ENCODE measurements at regions not wholly inside any gene's neighbourhood (a gene's known extent, or its start where the extent isn't known, plus 50 kb on each side); places are given as distances from the start of the nearest gene placed in this dataset.

GRCh38 chr3:18648159-18648558 is 223.0 kb upstream of the SATB1 start:
- no peaks in the 10 kb centered on the region for H3K27me3 ChIP-seq (ENCODE audit: insufficient read depth, low read length)
- H2AK5ac ChIP-seq (ENCODE audit: insufficient read length, low read length) = no peak overlapping the region
- H4K8ac ChIP-seq (replicated peaks; ENCODE audit: insufficient read length, low read depth, low read length) = no peak overlapping the region
- no peak overlapping the region for H3K14ac ChIP-seq (ENCODE audit: insufficient read depth, low read length)
- no peaks in the 10 kb centered on the region for H3K27me3 Mint-ChIP-seq (ENCODE audit: low read depth)
- no peaks in the 10 kb centered on the region for H3K9me3 Mint-ChIP-seq
- no peaks in the 10 kb centered on the region; the same call in 1 of the 2 replicates for H3K4me1 ChIP-seq (ENCODE audit: insufficient read depth, low read length)
- no peaks in the 10 kb centered on the region for H4K20me1 ChIP-seq (ENCODE audit: control insufficient read depth, insufficient read depth, insufficient read length)
- DNase-seq = no peak
- H2BK12ac ChIP-seq (ENCODE audit: insufficient read length, low read depth, low read length) = no peak overlapping the region
- no peaks in the 10 kb centered on the region for H3K23me2 ChIP-seq (ENCODE audit: insufficient read length, low read depth, low read length, poor library complexity, severe bottlenecking)
- no peaks in the 10 kb centered on the region for H3K79me2 ChIP-seq (ENCODE audit: insufficient read depth, low read length)
- no peak overlapping the region for H3K4me2 ChIP-seq (ENCODE audit: insufficient read depth, insufficient read length, low read length)
- no peaks in the 10 kb centered on the region for H3K9me3 ChIP-seq (ENCODE audit: control insufficient read depth, low read depth, low read length)
- no peak overlapping the region for H2BK120ac ChIP-seq (ENCODE audit: low read depth, low read length, poor library complexity, severe bottlenecking)
- no peak overlapping the region for H2BK15ac ChIP-seq (ENCODE audit: low read depth, low read length)
- H2AFZ ChIP-seq (ENCODE audit: low read length) = no peak overlapping the region
- no CpG with 5 or more reads among the region's 2 CpGs for WGBS (ENCODE audit: extremely low coverage, insufficient read length, low lambda C conversion rate)
- no peak overlapping the region for H2BK20ac ChIP-seq (ENCODE audit: low read depth, low read length, poor library complexity, severe bottlenecking)
- TF ChIP-seq, protein P1, sequence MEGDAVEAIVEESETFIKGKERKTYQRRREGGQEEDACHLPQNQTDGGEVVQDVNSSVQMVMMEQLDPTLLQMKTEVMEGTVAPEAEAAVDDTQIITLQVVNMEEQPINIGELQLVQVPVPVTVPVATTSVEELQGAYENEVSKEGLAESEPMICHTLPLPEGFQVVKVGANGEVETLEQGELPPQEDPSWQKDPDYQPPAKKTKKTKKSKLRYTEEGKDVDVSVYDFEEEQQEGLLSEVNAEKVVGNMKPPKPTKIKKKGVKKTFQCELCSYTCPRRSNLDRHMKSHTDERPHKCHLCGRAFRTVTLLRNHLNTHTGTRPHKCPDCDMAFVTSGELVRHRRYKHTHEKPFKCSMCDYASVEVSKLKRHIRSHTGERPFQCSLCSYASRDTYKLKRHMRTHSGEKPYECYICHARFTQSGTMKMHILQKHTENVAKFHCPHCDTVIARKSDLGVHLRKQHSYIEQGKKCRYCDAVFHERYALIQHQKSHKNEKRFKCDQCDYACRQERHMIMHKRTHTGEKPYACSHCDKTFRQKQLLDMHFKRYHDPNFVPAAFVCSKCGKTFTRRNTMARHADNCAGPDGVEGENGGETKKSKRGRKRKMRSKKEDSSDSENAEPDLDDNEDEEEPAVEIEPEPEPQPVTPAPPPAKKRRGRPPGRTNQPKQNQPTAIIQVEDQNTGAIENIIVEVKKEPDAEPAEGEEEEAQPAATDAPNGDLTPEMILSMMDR (conservative IDR thresholded peaks at IDR 0.05) = no peak
- no peak overlapping the region for H4K5ac ChIP-seq (ENCODE audit: insufficient read length, low read depth, low read length)
- no peak overlapping the region for H3K4ac ChIP-seq (ENCODE audit: low read depth, low read length)
- H3K4me1 Mint-ChIP-seq = no peaks in the 10 kb centered on the region
- no peaks in the 10 kb centered on the region for H3K79me1 ChIP-seq (ENCODE audit: insufficient read depth, low read depth, low read length, poor library complexity, severe bottlenecking)
- no peak overlapping the region for H3K56ac ChIP-seq (ENCODE audit: insufficient read length, low read depth, low read length)
- H3K9ac ChIP-seq (ENCODE audit: extremely low read depth, insufficient read length, low read length) = no peak overlapping the region
- H3K4me3 Mint-ChIP-seq = no peak overlapping the region
- no peak overlapping the region for H3K18ac ChIP-seq (ENCODE audit: insufficient read length, low read depth, low read length)
- H3K23ac ChIP-seq (ENCODE audit: insufficient read length, low read depth, low read length) = no peak overlapping the region
- H3K27ac ChIP-seq (ENCODE audit: insufficient read length, low read depth, low read length) = no peak overlapping the region
- H4K91ac ChIP-seq (ENCODE audit: insufficient read length, low read depth, low read length) = no peak overlapping the region
- H3K27ac Mint-ChIP-seq = no peak overlapping the region
- H3K36me3 Mint-ChIP-seq (ENCODE audit: insufficient read depth in 1 of 3, low read depth in 3 of 3) = no peaks in the 10 kb centered on the region
- H3T11ph ChIP-seq (ENCODE audit: low read length) = no peak overlapping the region
- H2BK5ac ChIP-seq (ENCODE audit: insufficient read length, low read length) = no peak overlapping the region
